HG02943 (cell line): ENCODE measurements at regions not wholly inside any gene's neighbourhood (a gene's known extent, or its start where the extent isn't known, plus 50 kb on each side); places are given as distances from the start of the nearest gene placed in this dataset.

Source experiments
- ATAC-seq: cut with Tn5 transposase; IDR thresholded peaks from one replicate; pipeline ENCODE4 v1.9.1; 2021; ENCODE audit warnings: mild to moderate bottlenecking, low read depth, moderate library complexity; ENCODE audit not compliant: unreplicated experiment

- no peak for ATAC-seq
Observed at GRCh38 chr3:132183811-132184210, 133.4 kb upstream of the ACP3 start.

DNA sequence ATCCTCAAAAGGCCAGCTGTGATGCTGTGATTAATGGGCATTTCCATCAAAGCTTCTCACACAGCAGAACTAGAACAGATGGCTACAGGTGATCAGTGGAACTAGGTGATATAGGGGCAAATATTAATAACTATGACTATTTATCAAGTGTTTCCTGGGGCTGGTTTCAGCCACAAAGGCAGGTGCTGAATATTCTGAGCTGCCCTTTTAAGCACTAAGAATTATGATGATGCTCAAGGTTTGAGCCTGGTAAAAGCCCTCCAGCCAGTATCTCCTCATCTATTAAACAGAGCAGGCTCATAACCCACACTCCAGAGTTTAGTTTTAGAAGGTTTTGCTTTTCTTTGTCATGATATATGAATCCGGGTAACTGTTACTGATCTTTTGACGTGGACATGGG lies 129.5 kb upstream of the ACP3 start:
- no peak for ATAC-seq

DNA sequence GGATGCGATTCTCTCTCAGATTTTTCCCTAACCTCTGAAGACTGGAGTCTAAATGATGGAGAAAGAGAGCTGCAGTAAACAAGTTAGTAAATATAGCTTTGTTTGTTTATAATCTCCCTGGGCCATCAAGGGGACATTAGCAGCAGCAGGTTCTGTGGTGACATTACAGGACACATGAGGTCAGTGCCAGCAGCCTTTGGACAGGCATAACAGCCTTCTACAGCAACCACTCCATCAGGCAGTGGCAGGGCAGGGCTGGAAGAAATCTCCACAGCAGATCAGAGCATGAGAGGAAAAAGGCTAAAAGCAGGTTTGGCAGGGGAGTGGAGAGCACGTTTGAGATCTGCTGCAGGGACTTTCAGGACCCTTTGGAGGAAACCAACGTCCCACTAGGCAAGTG lies 127.6 kb upstream of the ACP3 start:
- no peak for ATAC-seq

DNA sequence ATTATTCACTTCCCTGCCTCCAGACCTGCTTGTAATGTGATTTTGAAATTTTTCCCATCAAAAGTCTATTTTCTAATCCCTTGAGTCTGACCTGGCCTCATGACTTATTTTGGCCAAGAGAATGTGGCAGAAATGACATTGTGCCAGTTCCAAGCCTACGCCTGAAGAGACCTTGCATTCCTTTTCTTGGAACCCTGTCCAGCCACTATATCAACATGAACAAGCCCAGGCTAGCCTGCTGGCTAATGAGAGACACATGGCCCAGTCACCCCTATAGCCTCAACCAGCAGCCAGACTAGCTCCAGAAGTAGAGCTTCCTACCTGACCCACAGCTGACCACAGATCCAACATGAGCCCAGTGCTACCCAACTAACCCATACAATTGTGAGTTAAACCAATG lies 121.1 kb upstream of the ACP3 start:
- no peak for ATAC-seq

GRCh38 chr3:132198516-132198915 lies 118.7 kb upstream of the ACP3 start:
- no peak for ATAC-seq

- ATAC-seq = no peak
Observed at GRCh38 chr3:132199451-132199850, 117.8 kb upstream of the ACP3 start.

DNA sequence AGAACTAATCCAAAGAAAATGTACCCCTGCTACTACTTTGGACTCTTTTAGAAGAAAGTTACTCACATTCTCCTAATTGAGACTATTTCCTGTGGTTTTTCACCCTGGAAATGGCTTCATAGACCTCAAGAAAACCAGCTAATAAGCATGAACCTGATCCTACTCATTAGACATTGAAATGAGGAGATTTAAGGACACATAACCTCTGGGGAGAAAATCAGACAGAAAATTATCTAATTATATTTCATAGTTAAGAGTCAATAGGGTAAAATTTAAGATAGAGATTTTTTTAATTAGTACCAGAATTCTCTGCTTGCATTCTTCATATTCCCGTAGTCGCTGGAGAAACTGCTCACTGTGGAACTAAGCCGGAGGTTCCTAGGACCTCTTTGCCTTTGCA lies 114.6 kb upstream of the ACP3 start:
- ATAC-seq = no peak

- ATAC-seq = no peak
Observed at GRCh38 chr3:132203889-132204596, 113.2 kb upstream of the ACP3 start.

DNA sequence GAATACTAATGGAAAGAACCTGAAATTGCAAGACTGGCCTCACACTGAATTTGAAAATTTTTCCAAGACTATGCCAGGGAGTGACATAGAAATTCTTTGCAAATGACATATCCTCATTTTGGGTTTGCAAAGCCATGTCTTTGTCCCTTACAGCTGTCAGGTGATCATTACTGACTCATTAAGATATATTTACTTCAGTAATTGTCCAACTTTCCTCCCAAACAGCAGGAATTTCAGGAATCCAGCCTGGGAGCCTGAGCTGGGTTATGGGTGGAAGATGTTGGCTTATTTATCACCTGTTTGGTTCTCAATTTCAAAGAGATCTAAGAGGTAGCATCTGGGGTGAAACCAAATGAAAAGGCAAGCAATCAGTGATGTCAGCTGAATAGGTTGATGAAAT lies 111.6 kb upstream of the ACP3 start:
- ATAC-seq = no peak

- no peak for ATAC-seq
Observed at GRCh38 chr3:132209855-132210254, 107.4 kb upstream of the ACP3 start.

GRCh38 chr3:132210476-132211346 lies 106.5 kb upstream of the ACP3 start:
- ATAC-seq = no peak

DNA sequence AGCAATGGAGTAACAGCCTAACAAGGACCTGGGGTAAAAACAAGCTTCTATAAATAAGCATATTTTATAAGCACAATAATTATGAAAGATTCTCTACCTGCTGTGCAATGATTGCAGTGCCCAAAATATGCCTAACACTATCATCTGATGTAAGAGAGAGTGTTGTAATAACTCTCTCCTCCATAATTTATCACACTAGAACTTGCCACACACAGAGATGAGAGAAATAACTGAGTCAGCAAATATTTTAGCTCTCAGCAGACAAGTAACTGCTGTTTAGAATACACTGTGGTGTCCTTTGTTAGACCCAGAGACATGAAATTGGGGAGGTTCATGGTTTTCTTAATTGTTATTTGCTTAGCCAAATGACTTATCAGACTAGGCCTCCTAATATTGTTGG lies 105.3 kb upstream of the ACP3 start:
- ATAC-seq = no peak

DNA sequence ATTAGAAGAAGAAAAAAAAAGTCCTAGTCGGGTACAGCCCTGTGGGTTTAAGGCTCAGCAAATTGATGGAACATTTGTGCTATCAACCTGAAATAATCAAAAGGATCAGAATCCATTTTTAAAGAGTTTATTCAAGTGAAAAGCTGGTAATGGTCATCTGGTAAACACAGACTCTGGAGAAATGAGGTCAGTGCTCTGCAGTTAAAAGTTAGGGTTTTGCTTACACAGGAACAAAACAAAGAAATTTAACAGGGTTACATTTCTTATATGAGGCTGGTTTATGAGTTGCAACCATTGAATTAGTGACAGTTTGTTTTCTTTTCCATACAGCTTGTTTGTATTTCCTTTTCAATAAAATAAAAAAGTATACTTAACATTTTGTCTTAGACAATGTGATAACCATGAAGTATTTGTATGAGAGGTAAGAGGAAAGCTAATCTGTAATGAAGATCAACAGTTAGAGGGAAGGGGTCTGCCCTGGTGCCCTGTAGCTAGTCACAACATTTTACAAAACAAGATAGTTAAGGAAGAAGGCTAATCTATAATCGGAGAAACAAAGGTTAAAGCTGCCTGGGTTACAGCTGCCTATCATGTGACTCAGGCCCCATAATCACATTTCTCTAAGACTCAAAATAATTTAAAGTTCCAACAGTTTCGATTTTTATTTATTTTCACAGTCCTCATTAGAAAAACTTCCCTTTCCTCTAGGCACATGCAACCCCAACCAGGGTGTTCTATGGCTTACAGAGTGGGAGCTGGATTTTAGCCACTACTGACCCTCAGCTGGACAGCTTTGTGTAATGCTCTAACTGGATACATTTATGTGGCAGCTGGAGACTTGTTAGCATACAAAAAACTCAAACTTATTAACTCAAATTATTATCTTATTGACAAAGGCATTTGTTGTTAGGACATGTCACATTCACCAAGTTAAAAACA lies 98.1 kb upstream of the ACP3 start:
- no peak for ATAC-seq

DNA sequence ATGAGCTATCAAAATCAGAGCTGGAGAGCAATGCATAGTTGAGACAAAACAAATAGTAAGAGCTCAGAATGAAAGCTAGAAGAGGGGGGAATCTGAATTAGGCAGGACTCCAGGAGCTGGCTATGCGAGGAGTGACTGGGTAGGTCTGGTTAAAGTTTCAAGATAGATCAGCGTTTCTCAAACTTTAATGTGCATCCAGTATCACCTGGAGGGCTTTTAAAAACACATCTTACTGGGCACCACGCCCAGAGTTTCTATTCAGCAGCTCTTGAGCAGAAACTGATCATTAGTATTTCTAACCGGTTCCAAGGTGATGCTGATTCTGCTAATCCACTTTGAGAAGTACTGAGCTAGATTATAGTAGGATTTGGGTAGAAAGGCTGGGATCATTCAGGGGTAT lies 96.2 kb upstream of the ACP3 start:
- ATAC-seq = no peak

DNA sequence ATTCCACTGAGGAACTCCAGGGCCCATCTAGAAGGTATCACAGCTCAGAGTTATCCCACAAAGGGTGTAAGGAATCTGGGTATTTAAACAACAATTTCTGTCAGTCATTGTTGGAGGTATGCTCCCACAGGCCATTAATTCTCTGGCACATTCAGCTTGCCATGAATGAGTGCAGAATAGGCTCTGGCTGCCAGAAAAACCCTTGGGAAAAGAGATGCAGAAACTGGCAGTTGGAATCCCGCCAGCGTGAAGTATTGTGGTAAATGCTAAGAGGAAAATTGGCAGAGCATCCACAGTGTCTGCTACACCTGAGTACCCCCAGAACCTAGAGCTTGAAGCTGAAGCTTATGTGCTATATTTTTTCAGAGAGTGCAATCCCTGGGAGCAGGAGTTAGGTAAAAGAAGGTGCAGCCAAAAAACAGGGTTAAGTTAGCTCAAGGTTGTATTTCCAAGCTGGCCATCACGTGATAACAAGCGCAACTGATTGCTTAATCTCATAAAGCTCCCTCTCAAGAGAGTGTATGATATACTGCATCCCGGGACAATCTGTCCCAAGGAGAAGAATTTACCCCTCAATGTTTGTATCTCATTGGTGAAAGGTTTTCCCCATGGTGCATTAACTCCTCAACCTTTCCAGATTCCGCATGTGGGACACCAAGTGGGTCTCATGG lies 94.2 kb upstream of the ACP3 start:
- ATAC-seq = no peak

- ATAC-seq = no peak
Observed at GRCh38 chr3:132225664-132226063, 91.5 kb upstream of the ACP3 start.

GRCh38 chr3:132228923-132229322 lies 88.3 kb upstream of the ACP3 start:
- no peak for ATAC-seq

- no peak for ATAC-seq
Observed at GRCh38 chr3:132229641-132230040, 87.6 kb upstream of the ACP3 start.

DNA sequence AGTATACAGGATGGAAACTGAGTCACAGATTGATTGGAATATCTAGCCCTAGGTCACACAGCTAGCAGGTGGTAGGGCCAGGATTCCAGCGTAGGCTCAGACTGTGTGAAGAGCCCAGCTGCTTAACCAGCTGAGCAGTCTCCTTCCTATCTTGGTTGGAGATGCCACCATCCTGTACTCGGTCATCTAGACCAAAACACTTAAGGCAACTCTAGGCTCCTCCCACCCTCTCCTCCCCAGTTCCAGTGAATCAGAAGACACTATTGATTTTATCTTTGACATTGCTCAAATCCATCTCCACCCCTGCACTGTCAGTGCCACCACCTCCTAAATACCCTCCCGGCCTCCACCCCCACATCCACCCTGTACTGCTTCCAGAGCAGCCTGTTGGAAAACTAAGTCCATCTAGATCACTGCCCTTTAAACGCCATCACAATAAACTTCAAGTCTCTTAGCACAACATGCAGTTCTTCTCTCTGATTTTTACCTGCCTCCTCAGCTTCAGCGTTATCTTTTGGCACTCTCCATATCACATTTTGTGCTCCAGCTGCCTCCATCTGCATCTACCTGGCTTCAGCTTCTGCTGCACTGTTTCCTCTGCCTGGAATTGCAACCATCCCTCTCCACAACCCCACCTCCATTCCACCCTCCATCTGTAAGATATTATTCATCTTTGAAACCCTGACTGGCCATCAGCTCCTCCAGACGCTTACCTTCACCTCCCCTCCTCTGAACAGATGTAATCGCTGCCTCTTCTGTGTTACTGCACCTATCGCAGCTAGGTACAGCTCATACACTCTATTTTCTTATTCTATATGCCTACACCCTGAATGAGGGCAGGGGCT lies 86.8 kb upstream of the ACP3 start:
- ATAC-seq = no peak

GRCh38 chr3:132231633-132232032 lies 85.6 kb upstream of the ACP3 start:
- ATAC-seq = no peak
